Stimulated activated CD8-positive, alpha-beta memory T cell treated with anti-CD3 and anti-CD28 coated beads, Interleukin-15, amount 100 ng/mL, for 24 hours (primary cell): ENCODE measurements at regions not wholly inside any gene's neighbourhood (a gene's known extent, or its start where the extent isn't known, plus 50 kb on each side); places are given as distances from the start of the nearest gene placed in this dataset.
"Not testable (repeated sequence)": the region's sequence is repeated elsewhere in the genome, so short reads cannot be mapped to it uniquely, and the experiment has no call there.

Experiments used
- DNase-seq: peaks from one replicate; pipeline ENCODE4 v3.0.0-alpha.2; 2020; ENCODE audit warnings: low read depth

- DNase-seq, result no peak
Measured at GRCh38 chr6:40152196-40152595, 217.9 kb upstream of the MOCS1 start.

- DNase-seq, result no peak
Measured at GRCh38 chr6:40148882-40149573, 214.8 kb upstream of the MOCS1 start.

DNA sequence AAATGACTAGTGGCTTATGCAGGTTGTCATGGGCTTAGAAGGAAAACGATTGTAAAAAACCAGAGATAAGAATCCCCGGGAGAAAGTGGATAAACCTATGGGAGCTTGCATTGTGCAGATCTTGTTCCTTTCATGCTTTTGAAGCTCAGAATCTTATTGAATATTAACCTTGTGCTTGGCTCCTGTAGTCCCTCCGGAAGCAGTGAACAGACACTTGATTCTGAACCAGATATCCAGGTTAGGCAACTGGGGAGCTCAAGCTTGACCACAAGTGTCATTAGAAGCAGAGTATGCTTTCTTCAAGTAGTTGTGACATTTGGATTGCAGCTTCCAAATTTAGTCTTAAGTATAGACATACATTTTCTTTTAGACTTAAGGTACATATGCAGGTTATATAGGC is 212.6 kb upstream of the MOCS1 start:
- no peak for DNase-seq

DNA sequence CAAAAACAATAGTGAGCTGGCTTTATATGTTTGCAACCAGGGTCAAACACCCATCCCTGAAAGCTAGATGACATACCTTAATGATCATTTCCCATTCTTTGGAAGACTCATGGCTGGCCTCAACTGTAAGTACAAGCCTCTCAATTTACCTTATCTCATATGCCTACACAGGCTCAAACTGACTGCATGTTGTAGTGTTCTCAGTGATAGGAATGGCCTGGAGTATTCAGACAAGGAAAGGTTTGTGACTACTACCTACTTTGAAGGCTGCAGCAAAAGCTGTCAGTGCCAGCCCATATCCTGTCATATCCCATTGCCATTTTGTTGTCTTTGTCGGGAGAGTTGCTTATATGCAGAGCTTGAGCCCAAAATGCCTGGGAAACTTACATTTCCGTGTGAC is 205.2 kb upstream of the MOCS1 start:
- DNase-seq, result no peak

DNA sequence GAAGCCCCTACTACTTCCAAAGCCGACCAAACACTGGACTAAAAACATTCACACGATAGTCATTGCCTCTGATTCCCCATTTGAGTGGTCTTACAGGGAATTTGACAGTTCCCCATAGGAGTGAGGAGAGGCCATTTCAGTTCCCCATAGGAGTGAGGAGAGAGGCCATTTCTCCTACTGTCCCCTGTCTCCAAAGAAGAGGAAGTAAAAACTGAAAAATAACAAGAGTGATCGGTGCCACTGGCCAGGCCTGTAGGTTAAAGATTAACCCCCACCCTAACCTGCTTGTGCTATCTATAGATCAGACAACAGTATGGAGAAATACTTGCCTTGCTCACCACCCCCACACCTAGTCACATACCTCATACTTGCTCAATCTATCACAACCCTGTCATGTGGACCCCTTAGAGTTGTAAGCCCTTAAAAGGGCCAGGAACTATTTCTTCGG is 204.0 kb upstream of the MOCS1 start:
- DNase-seq, result no peak

DNA sequence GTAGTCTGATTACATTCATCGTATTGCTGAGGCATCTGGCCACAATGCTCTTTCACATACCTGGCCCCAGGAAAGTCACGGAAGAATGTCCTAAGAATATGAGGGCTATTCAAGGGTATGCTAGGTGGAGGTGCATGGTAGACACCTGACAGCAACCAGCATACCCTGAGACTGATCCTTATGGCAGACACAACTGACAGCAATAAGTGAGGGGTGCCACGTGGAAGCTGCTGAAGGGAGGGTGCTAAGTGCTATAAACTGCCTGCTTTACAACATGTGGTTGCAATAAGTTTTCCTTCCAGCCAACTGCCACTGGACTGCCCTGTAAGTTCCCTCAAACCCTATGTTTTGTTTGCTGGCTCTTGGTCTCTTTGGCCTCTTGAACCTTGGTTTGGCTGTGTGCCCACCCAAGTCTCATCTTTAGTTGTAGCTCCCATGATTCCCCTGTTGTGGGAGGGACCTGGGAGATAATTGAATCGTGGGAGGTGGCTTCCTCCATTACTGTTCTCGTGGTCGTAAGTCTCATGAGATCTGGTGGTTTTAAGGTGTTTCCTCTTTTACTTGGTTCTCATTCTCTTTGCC is 201.3 kb upstream of the MOCS1 start:
- DNase-seq, result no peak

- DNase-seq, result not testable (repeated sequence)
Measured at GRCh38 chr6:40133981-40134380, 199.7 kb upstream of the MOCS1 start.

DNA sequence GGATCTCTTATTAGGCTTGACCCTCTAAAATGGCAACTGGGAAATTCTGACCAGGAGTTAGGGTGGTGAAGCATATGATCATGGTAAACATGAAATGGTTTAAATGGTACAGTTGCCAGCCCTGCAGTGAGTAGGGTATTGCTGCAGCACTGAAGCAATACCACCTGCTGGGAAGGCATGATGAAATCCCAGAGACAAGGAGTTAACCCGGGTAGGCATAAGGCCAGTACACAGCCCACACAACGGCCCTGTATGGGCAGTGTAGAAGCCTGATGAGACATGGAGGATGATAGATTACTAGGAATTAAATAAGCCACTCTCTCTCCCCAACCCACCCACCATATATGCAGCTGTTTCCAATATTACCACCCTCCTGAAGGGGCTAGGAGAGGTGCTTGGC is 197.4 kb upstream of the MOCS1 start:
- DNase-seq, result no peak

DNA sequence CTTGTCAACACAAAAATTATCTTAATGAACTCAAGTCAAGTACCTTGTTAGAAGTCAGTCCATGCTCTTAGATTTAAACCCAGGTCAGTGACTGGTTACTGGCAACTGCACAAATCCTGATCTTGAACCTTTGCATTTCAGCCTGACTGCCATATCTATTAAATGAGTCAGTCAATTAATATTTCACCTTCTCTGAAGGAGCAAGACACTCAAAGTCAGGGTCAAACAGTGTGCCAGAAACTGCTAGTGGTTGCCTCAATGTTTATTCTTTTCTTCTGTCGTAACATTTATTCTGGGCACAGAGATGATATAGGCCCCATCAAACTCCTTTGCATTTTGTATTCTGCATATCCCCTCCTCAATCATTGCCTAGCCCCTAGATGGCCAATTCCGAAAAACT is 193.9 kb upstream of the MOCS1 start:
- DNase-seq, result no peak

DNA sequence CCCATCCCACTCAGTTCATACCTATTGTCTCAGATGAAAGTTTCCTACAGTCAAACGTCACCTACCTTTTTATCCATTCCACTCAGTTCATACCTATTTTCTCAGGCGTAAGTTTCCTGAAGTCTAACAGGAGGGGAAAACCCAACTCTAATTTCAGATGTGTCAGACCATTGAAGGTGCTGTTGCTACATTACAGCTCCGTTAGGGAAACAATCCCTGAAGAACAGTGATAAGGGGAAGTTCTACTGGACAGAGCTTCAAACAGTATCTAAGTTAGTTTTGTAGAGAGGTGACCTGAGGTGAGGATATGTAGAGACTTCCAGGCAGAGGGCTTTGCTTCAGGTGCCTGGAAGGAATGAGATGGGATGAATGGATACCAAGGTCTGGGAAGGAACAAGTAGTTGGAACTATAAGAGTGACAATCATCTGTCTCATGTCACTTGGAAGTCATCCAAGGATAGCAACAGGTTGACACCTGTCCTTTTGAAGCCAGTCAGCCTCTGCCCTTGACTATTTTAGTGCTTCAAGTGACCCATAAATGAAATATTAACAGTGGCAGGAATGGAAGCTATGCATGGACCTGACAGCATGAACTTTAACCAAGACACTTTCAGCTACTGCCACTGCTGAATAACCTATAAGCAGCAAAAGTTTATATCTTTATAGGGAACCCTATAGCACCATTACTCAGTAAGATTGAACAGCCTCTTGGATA is 191.6 kb upstream of the MOCS1 start:
- DNase-seq, result no peak

GRCh38 chr6:40124924-40125323 is 190.7 kb upstream of the MOCS1 start:
- no peak for DNase-seq

DNA sequence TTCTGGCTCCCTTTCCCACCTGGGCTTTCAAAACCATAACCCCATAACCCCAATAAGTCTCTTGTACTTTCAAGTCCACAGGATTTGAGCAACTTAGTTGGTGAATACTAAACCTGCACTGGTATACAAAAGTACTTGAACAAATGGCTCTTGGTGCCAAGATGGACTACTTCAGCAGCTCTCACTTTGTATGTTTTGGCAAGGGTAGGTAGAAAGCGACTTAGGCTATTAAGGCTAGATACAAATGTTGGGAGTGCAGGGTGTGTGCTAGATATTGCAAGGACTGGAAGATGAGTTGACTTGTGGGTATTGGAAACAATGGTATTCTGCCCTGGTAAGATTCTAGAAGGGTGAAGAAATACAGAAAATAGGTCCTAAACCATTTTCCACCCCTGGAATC is 182.6 kb upstream of the MOCS1 start:
- no peak for DNase-seq

GRCh38 chr6:40112350-40112749 is 178.1 kb upstream of the MOCS1 start:
- no peak for DNase-seq

GRCh38 chr6:40108736-40109135 is 174.5 kb upstream of the MOCS1 start:
- no peak for DNase-seq

- DNase-seq, result no peak
Measured at GRCh38 chr6:40106840-40107239, 172.6 kb upstream of the MOCS1 start.

- no peak for DNase-seq
Measured at GRCh38 chr6:40098774-40099173, 164.5 kb upstream of the MOCS1 start.

GRCh38 chr6:40097590-40097989 is 163.3 kb upstream of the MOCS1 start:
- no peak for DNase-seq

GRCh38 chr6:40083141-40083920 is 149.1 kb upstream of the MOCS1 start:
- no peak for DNase-seq

GRCh38 chr6:40082278-40083043 is 148.2 kb upstream of the MOCS1 start:
- no peak for DNase-seq

GRCh38 chr6:40077736-40078135 is 143.5 kb upstream of the MOCS1 start:
- no peak for DNase-seq

DNA sequence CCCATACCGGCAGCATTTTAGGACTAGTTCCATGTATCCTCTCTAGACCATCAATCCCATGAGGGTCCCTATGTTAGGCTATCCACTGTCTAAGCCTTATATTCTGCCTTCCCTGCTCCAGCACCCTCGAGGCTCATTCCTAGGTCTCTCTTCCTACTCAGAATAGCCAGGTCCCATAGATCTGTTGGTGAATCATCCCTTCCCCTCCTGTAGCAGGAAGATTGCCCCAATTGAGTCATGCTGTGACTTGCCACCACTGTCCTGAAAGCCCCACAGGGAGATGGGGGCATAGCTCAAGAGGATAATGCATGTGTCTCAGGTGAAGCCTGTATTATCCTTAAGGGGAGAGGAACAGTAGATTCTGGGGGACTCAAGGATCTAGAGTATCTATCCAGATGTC is 143.1 kb upstream of the MOCS1 start:
- no peak for DNase-seq

GRCh38 chr6:40075056-40075590 is 140.9 kb upstream of the MOCS1 start:
- DNase-seq, result no peak
